ENCODE measurements at regions not wholly inside any gene's neighbourhood (a gene's known extent, or its start where the extent isn't known, plus 50 kb on each side); places are given as distances from the start of the nearest gene placed in this dataset.
"Not testable (repeated sequence)": the region's sequence is repeated elsewhere in the genome, so short reads cannot be mapped to it uniquely, and the experiment has no call there.

GRCh38 chr13:80516818-80517348, 176.0 kb upstream of the SPRY2 start:
- no peak for FAIRE-seq

DNA sequence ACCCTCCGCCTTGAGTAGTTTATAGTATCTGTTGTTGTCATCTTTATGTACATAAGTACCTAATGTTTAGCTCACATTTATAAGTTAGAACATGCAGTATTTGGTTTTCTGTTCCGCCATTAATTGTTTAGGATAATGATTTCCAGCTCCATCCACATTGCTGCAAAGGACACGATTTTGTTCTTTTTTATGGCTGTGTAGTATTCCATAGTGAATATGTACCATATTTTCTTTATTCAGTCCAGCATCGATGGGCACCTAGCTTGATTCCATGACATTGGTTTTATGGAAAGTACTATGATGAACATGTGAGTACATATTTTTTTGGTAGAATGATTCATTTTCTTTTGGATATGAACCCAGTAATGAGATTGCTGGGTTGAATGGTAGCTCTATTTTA, 174.4 kb upstream of the SPRY2 start:
- no peak for FAIRE-seq

DNA sequence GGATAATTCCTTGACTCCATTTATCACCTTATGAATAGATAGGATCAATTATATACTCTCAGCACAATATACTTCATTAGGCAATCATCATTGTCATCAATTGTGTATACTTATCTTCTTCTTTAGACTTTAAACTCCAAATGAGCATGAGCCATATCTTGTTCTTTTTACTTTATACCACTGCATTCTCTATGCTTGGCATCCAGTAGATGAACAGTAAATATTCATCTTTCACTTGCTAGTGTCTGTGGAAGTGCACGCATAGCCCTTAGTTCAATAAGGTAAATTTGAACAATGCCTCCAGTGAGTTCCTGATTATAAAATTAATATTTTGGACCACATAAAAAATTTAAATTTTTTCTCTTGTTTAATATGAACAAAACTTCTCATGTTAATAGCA, 172.3 kb upstream of the SPRY2 start:
- FAIRE-seq: no peak

GRCh38 chr13:80510686-80511085, 169.8 kb upstream of the SPRY2 start:
- no peak for FAIRE-seq

DNA sequence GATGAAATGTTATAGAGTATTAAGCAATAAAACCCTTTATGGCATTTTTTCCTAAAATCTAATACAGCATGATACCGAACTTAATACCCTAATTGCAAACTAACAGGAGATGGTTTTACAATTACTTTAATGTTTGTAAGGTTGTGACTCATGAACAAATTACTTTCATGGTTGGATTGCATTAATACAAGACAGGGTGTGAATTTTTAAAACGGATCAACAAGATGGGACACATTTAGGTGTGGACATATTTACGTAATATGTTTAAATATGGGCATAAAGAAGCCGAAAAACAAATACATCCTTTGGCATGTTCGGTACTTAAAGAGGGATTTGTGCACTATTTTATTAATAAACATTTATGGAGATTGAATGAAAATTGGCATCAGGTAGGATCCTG, 168.3 kb upstream of the SPRY2 start:
- no peak for FAIRE-seq

DNA sequence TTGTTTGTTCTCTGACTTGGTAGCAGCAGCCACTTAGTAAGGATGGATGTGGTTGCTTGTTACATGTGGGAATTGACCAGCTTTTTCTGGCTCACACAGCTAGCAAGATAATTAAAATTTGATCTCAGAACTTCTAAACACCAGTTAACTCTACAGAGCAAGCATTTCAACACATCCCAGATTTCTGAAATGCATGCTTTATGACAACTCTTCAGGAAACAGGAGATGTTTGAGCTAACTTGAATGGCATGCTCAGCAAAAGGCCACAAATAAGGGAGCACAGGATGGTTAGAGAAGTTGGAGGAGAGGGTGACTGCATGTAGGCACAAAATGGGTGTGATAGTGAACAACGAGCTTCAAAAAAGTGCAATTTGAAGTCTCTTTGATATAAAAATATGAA, 167.1 kb upstream of the SPRY2 start:
- FAIRE-seq: no peak

DNA sequence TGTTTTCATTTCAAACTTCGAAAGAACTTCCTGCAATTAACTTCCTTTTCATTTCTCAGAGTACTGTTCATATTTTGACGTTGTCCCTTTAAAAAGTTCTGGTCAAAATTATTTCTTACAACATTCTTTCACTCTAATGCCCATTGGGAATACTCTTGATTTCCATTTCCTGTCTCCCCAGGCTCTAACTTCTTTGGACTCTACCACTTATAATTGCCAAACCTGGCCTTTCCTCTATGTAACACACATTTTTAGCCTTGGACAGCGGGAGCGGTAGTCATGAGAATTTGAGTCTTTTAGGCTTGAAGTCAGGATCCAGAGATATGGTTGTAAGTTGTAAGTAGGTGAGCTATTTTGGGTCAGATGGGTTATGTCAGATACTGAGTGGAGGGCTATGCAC, 163.5 kb upstream of the SPRY2 start:
- no peak for FAIRE-seq

GRCh38 chr13:80502359-80502758, 161.4 kb upstream of the SPRY2 start:
- FAIRE-seq: no peak

- FAIRE-seq: no peak
Measured at GRCh38 chr13:80501556-80501955, 160.6 kb upstream of the SPRY2 start.

- FAIRE-seq: no peak
Measured at GRCh38 chr13:80499536-80500290, 158.8 kb upstream of the SPRY2 start.

DNA sequence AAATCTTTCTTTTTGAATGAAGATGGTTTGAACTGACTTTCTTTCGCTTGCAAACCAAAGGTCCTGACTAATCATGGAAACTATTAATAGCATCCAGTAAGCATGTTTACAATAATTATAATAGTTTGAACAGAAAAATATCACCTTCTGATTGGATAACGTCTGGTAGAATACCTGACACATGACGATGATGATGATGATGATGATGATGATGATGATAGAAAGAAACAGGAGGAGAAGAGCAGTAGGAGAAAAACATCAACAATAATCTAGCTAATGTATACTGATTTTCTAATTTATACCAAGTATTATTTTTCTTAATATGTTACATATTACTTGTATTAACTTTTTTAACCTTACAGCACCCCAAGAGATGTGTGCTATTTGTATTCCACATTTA, 157.5 kb upstream of the SPRY2 start:
- FAIRE-seq: no peak

DNA sequence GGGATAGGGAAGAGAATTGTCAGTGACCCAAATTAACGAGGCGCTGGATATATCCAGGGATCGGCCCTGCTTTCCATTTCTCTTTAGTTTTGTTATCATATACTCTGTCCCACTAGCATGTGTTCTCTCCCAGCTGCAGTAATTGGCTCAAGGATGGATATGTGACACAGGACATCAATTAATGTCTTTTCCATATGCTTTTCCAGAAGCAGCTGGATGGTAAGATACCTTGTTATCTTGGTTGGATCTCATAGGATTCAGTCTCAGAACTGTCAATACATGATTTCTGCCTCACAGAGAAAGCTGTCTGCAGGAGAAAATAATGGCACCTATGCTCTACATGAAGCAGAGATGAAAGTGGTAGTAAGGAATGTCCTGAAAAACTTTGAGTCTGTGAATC, 157.1 kb upstream of the SPRY2 start:
- FAIRE-seq: no peak

GRCh38 chr13:80497439-80497838, 156.5 kb upstream of the SPRY2 start:
- no peak for FAIRE-seq

DNA sequence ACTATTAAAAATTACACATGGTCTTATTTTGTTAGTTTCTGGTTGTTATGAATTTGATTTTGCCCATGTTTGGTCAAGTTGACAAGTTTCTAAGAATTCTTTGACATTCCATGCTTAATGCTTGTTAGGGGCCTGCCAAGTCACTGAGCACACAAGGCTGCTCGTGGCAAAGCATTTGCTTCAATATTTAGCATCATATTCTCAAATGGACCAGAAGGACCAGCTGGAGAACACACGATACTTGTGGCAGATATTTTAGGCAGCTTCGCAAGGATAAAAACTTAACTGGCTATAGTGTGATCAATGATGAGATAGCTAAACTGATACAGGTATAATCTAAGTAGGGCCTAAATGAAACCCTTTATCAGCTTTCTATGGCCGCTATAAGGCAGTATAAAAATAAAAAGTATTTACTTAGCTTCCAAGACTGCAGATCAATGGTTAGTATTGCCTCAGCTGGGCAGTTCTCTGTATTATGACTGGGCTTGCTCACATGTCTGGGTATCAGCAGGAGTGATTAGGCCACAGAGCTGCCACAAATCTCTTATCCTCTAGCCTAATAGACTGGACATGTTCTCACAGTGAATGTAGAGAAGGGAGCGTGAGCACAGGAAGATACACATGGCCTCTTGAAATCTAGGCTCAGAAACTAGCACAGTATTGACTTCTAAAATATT, 155.9 kb upstream of the SPRY2 start:
- no peak for FAIRE-seq

GRCh38 chr13:80490491-80490943, 149.6 kb upstream of the SPRY2 start:
- FAIRE-seq: not testable (repeated sequence)

DNA sequence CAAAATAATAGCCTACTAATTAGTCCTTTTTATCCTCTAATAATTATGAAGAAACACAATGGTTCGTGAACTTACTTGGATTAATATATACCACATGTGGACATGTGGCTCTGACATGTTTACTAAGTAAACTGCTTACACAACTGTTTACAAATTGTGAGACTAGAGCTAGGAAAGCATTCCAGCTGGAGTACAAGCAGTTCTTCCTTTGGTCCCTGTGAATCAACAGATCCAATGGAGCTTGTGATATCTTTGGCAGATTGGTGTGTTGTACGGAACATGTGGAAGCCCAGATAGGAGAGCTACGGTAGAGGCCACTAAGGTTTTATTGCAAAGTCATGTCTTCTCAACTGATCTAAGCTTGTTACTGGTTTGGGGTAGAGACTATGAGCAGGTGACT, 145.5 kb upstream of the SPRY2 start:
- FAIRE-seq: no peak

DNA sequence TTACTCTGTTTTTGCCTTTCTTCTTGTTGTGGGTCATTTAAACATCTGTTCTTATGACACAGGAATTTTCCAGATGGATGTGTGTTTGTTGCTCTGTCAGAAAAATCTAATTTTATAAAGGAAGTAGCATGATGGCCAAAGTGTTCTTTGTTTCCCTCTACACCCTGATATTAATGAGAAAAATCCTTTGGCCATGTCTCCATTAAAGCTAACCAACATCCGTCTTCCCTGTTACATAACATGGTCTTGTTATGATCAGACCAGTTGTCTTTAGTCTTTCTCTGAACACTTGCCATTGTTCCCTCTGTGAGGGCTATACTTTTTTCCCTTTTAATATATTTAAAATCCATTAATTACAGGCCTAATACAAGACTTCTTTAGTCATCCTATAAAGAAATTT, 142.2 kb upstream of the SPRY2 start:
- FAIRE-seq: no peak

GRCh38 chr13:80481588-80481987, 140.7 kb upstream of the SPRY2 start:
- FAIRE-seq: no peak

GRCh38 chr13:80477661-80478443, 136.9 kb upstream of the SPRY2 start:
- FAIRE-seq: no peak

- FAIRE-seq: no peak
Measured at GRCh38 chr13:80476953-80477352, 136.0 kb upstream of the SPRY2 start.

DNA sequence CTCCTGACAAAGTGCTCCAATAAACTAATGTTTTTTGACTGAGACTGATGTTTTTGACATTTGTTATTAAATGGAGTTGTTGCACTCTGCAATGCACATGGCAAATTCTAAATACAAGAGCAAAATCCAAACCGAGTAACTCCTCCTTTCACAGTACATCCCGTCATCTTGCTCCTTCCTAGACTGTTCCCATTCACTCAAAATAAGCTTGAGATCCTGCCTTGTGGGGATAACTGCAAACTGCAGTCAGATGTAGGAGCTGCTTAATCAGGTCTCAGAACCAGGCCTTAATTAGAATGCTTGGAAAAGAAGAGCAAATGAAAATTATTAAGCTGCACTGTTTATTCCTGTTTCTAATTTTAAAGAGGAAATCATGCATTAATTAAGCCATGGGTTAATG, 134.8 kb upstream of the SPRY2 start:
- FAIRE-seq: no peak

DNA sequence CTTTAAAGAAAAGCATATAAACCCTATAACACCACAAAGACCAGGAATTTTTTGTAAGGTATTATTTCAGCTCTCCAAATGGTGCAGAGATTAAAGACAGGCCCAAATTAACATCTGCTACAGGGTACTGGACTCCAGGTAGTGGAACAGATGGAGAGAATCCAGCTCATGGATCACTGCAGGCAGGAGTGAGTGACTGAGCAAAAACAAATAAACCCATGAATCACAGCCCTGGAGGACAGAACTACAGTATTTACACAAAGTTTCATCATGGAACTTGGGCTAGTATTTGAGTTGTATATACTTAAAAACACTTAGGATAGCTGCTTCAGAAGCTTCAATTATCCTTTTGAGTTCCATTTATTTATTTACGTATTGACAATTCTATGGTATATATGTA, 132.8 kb upstream of the SPRY2 start:
- no peak for FAIRE-seq

DNA sequence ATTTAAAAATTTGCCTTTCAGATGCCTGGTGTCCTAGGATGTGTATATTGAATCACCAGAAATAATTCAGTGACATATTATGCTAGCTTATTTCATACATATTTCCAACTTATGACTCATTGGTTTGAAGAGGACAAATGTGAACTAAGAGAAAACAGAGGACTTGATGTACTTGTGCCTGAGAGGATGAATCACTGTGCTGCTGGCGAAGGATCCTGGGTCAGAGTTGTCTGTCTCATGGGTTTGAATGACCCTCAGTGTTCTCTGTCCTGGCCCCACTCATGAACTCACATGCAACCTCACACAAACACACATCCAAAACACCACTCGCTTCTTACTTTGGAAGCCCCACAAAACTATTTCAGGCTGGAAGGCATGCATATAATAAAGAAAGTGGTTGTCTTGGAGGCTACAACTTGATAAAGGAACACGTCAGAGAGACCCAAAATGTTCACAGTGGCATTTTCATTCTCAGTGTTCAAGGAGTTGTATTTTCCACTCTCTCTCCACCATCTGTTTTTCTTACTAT, 129.0 kb upstream of the SPRY2 start:
- FAIRE-seq: no peak
